ENCODE measurements at regions not wholly inside any gene's neighbourhood (a gene's known extent, or its start where the extent isn't known, plus 50 kb on each side); places are given as distances from the start of the nearest gene placed in this dataset.

- Mint-ChIP-seq H3K27me3 (no peaks in the 10 kb centered on the region), H3K4me3 (no peak overlapping the region), H3K9me3 (peaks cover 10% of the 10 kb centered on the region), H3K27ac (ENCODE audit: low read depth) (no peak overlapping the region), H3K4me1 (peaks cover 1% of the 10 kb centered on the region), H3K36me3 (ENCODE audit: insufficient read depth) (no peaks in the 10 kb centered on the region)
- ATAC-seq (replicated peaks; ENCODE audit: extremely low read depth, poor library complexity, severe bottlenecking), result no peak
- DNase-seq (ENCODE audit: low spot score in 2 of 2), result no peak
These were observed 72.2 kb upstream of the KLF3 start for GRCh38 chr4:38591617-38592337.

DNA sequence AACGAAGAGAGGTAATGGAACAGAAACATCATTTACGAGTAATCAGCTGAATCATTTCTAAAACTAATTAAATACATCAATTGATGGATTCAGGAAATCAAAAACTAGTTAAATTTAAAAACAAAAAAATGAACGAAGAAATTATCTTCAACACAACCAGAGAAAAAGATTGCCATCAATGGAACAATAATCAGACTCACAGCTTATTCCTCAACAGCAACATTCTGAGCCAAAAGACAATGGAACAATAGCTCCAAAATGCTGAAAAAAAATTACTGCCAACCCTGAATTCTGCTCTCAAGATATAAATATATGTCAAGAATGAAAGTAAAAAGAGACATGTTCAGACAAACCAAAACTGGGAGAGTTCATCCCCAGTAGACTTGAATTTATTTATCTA lies 65.5 kb upstream of the KLF3 start:
- H3K27me3 Mint-ChIP-seq, result no peaks in the 10 kb centered on the region
- H3K36me3 Mint-ChIP-seq (ENCODE audit: insufficient read depth), result no peaks in the 10 kb centered on the region
- H3K4me3 Mint-ChIP-seq, result no peak overlapping the region
- no peaks in the 10 kb centered on the region for H3K9me3 Mint-ChIP-seq
- ATAC-seq (replicated peaks; ENCODE audit: extremely low read depth, poor library complexity, severe bottlenecking) (no peak), DNase-seq (ENCODE audit: low spot score in 2 of 2) (no peak)
- H3K27ac Mint-ChIP-seq (ENCODE audit: low read depth), result no peak overlapping the region
- no peaks in the 10 kb centered on the region for H3K4me1 Mint-ChIP-seq

- H3K36me3 Mint-ChIP-seq (ENCODE audit: insufficient read depth), result no peaks in the 10 kb centered on the region
- H3K4me3 Mint-ChIP-seq, result no peak overlapping the region
- H3K4me1 Mint-ChIP-seq, result peaks cover 14% of the 10 kb centered on the region
- no peaks in the 10 kb centered on the region for H3K9me3 Mint-ChIP-seq
- H3K27ac Mint-ChIP-seq (ENCODE audit: low read depth), result no peak overlapping the region
- no peak for DNase-seq (ENCODE audit: low spot score in 2 of 2)
- no peaks in the 10 kb centered on the region for H3K27me3 Mint-ChIP-seq
- ATAC-seq (replicated peaks; ENCODE audit: extremely low read depth, poor library complexity, severe bottlenecking), result peak; percentile 46
These were observed 63.4 kb upstream of the KLF3 start for GRCh38 chr4:38600575-38600974.

DNA sequence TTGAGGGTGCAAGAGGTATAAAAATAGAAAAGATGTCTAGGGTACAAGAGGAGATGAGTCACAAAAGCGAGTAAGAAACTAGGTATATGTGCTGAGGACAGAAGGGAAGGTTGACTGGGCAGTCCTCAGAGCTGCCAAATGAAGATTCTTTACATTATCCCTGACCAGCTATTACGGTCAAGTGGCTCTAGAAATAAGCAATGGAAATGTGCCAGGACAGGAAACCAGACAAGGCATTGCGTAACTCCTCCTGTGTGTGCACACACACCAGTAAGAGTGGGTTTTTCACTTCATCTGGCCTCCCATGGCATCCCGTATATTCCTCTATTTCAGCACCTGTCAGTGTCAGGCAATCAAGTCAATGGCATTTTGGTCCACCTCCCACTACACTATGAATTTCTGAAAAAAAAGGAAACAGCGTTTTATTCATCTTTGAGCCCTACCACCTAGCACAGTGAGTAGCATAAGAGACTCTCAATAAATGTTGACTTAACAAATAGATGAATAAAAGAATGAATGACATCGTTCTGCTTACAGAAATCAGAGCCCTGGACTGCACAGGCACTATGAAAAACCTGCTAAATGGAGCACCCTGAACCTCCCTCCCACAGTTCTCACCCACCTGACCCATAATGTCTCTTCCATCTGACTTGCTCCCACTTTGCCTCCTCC lies 62.6 kb upstream of the KLF3 start:
- Mint-ChIP-seq H3K27me3 (no peaks in the 10 kb centered on the region), H3K4me1 (peaks cover 22% of the 10 kb centered on the region), H3K4me3 (no peak overlapping the region), H3K9me3 (no peaks in the 10 kb centered on the region), H3K27ac (ENCODE audit: low read depth) (no peak overlapping the region), H3K36me3 (ENCODE audit: insufficient read depth) (no peaks in the 10 kb centered on the region)
- DNase-seq (ENCODE audit: low spot score in 2 of 2) (no peak), ATAC-seq (replicated peaks; ENCODE audit: extremely low read depth, poor library complexity, severe bottlenecking) (no peak)

GRCh38 chr4:38601916-38602291 lies 62.1 kb upstream of the KLF3 start:
- H3K27me3 Mint-ChIP-seq, result no peaks in the 10 kb centered on the region
- no peak overlapping the region for H3K4me3 Mint-ChIP-seq
- H3K9me3 Mint-ChIP-seq, result no peaks in the 10 kb centered on the region
- H3K27ac Mint-ChIP-seq (ENCODE audit: low read depth), result no peak overlapping the region
- no peak for ATAC-seq (replicated peaks; ENCODE audit: extremely low read depth, poor library complexity, severe bottlenecking)
- H3K36me3 Mint-ChIP-seq (ENCODE audit: insufficient read depth), result peaks cover under 1% of the 10 kb centered on the region
- H3K4me1 Mint-ChIP-seq, result peaks cover 25% of the 10 kb centered on the region
- no peak for DNase-seq (ENCODE audit: low spot score in 2 of 2)

DNA sequence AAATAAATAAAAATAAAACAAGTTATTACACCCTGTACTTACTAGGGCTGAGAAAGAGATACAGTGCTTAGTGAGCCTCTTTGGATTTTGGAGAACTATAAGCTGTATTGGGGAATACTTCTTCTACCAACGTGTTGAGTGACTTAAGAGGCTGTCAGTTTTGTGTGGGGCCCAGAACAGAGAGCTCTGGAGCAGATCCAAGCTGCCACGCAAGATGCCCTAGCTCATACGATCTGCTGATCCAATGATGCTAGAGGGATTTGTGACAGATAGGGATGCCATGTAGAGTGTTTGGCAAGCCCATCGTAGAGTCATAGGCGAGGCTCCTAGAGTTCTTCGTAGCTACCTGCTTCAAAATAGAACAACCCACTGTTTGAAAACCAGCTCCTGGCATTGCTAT lies 60.3 kb upstream of the KLF3 start:
- DNase-seq (ENCODE audit: low spot score in 2 of 2), result no peak
- H3K4me1 Mint-ChIP-seq, result peaks cover 25% of the 10 kb centered on the region
- H3K4me3 Mint-ChIP-seq, result no peak overlapping the region
- H3K36me3 Mint-ChIP-seq (ENCODE audit: insufficient read depth), result peaks cover 1% of the 10 kb centered on the region
- peak overlapping the region; percentile 0 for H3K27ac Mint-ChIP-seq (ENCODE audit: low read depth)
- ATAC-seq (replicated peaks; ENCODE audit: extremely low read depth, poor library complexity, severe bottlenecking), result no peak
- H3K9me3 Mint-ChIP-seq, result no peaks in the 10 kb centered on the region
- no peaks in the 10 kb centered on the region for H3K27me3 Mint-ChIP-seq

GRCh38 chr4:38605181-38605752 lies 58.7 kb upstream of the KLF3 start:
- no peak for ATAC-seq (replicated peaks; ENCODE audit: extremely low read depth, poor library complexity, severe bottlenecking)

DNA sequence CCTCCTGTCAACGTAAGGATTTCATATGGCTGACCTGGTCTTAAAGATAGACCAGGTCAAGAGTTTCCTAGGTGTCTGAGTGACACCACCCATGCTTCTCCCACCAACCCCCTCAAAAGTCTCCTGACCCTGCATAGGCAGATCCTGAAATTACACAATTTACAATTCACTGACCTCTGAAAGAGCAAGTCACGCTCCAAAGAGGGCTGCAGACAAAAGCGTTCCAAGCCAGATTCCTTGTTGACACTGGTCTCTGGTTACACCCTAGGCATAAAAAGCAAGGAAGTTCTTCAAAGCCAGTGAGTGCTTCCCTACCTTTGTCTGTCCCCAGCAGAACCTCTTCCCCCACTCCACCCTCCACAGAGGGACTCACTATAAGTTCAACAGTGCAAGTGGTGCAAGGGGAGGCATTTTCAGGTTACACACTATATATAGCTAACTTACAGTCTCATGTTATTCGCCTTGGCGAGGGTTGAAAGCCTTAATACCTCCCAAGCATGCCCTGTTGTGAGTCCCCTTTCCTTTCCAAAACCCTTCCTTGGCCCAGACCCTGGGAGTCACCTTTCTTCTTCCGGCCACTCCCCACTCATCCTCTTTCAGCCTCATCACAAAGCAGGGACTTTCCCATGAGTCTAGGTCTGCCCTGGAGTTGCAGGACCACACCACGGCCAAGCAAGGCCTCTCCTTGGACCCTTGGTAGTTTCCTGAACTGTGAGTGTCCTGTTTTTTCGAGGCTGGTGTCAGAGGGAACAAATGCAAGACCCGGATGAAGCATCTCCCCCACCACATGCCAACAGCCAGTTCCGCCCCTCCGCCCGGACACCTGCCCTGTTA lies 58.0 kb upstream of the KLF3 start:
- no peak for ATAC-seq (replicated peaks; ENCODE audit: extremely low read depth, poor library complexity, severe bottlenecking)
- no peak overlapping the region for H3K4me3 Mint-ChIP-seq

More at GRCh38 chr4:38605181-38605752, 58.7 kb upstream of the KLF3 start:
- Mint-ChIP-seq H3K27me3 (no peaks in the 10 kb centered on the region), H3K36me3 (ENCODE audit: insufficient read depth) (peaks cover 1% of the 10 kb centered on the region), H3K4me1 (peaks cover 32% of the 10 kb centered on the region), H3K9me3 (no peaks in the 10 kb centered on the region), H3K4me3 (no peak overlapping the region), H3K27ac (ENCODE audit: low read depth) (peak overlapping the region; percentile 0)
- DNase-seq (ENCODE audit: low spot score in 2 of 2), result no peak

DNA sequence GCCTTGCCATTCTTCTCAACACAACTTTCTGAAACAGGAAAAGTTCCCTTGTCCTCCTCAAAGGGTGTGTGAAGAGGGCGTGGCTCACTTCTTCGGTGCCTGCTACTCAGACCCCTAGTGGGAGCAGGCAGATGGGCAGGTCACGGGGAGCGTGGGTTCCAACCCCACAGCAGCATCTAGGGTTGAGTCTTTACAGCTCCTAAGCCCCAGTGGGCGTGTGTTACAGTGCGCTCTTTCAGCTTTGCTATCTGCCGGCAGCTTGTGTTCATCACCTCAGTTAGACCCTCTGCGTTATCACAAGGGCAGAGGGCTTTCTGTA lies 57.5 kb upstream of the KLF3 start:
- H3K27ac Mint-ChIP-seq (ENCODE audit: low read depth), result peak overlapping the region; percentile 23
- no peak overlapping the region for H3K4me3 Mint-ChIP-seq
- DNase-seq (ENCODE audit: low spot score in 2 of 2), result no peak
- H3K36me3 Mint-ChIP-seq (ENCODE audit: insufficient read depth), result peaks cover 1% of the 10 kb centered on the region
- peaks cover 32% of the 10 kb centered on the region for H3K4me1 Mint-ChIP-seq
- no peak for ATAC-seq (replicated peaks; ENCODE audit: extremely low read depth, poor library complexity, severe bottlenecking)
- no peaks in the 10 kb centered on the region for H3K9me3 Mint-ChIP-seq
- H3K27me3 Mint-ChIP-seq, result no peaks in the 10 kb centered on the region

More for the DNA sequence above, 58.0 kb upstream of the KLF3 start:
- H3K27ac Mint-ChIP-seq (ENCODE audit: low read depth), result peak overlapping the region; percentile 23
- H3K9me3 Mint-ChIP-seq, result no peaks in the 10 kb centered on the region
- H3K27me3 Mint-ChIP-seq, result no peaks in the 10 kb centered on the region
- peaks cover 32% of the 10 kb centered on the region for H3K4me1 Mint-ChIP-seq
- peaks cover 1% of the 10 kb centered on the region for H3K36me3 Mint-ChIP-seq (ENCODE audit: insufficient read depth)
- DNase-seq (ENCODE audit: low spot score in 2 of 2), result no peak

- H3K27me3 Mint-ChIP-seq, result no peaks in the 10 kb centered on the region
- no peaks in the 10 kb centered on the region for H3K9me3 Mint-ChIP-seq
- peaks cover 1% of the 10 kb centered on the region for H3K36me3 Mint-ChIP-seq (ENCODE audit: insufficient read depth)
- peaks cover 27% of the 10 kb centered on the region for H3K4me1 Mint-ChIP-seq
- no peak for ATAC-seq (replicated peaks; ENCODE audit: extremely low read depth, poor library complexity, severe bottlenecking)
- H3K4me3 Mint-ChIP-seq, result no peak overlapping the region
- no peak for DNase-seq (ENCODE audit: low spot score in 2 of 2)
- H3K27ac Mint-ChIP-seq (ENCODE audit: low read depth), result no peak overlapping the region
These were observed 54.4 kb upstream of the KLF3 start for GRCh38 chr4:38609614-38610013.

GRCh38 chr4:38610521-38610920 lies 53.5 kb upstream of the KLF3 start:
- no peak overlapping the region for H3K4me3 Mint-ChIP-seq
- H3K36me3 Mint-ChIP-seq (ENCODE audit: insufficient read depth), result peaks cover 1% of the 10 kb centered on the region
- peaks cover 18% of the 10 kb centered on the region for H3K4me1 Mint-ChIP-seq
- DNase-seq (ENCODE audit: low spot score in 2 of 2), result no peak
- H3K27ac Mint-ChIP-seq (ENCODE audit: low read depth), result no peak overlapping the region
- ATAC-seq (replicated peaks; ENCODE audit: extremely low read depth, poor library complexity, severe bottlenecking), result no peak
- H3K27me3 Mint-ChIP-seq, result no peaks in the 10 kb centered on the region
- no peaks in the 10 kb centered on the region for H3K9me3 Mint-ChIP-seq

- H3K27me3 Mint-ChIP-seq, result no peaks in the 10 kb centered on the region
- H3K36me3 Mint-ChIP-seq (ENCODE audit: insufficient read depth), result peaks cover 1% of the 10 kb centered on the region
- no peak overlapping the region for H3K4me3 Mint-ChIP-seq
- no peak overlapping the region for H3K27ac Mint-ChIP-seq (ENCODE audit: low read depth)
- no peak for ATAC-seq (replicated peaks; ENCODE audit: extremely low read depth, poor library complexity, severe bottlenecking)
- H3K4me1 Mint-ChIP-seq, result peaks cover 14% of the 10 kb centered on the region
- no peak for DNase-seq (ENCODE audit: low spot score in 2 of 2)
- no peaks in the 10 kb centered on the region for H3K9me3 Mint-ChIP-seq
These were observed 53.0 kb upstream of the KLF3 start for GRCh38 chr4:38610966-38611431.
